ENCODE measurements at regions not wholly inside any gene's neighbourhood (a gene's known extent, or its start where the extent isn't known, plus 50 kb on each side); places are given as distances from the start of the nearest gene placed in this dataset.
A peak's percentile ranks its signal among the peaks of the same experiment; 100 is the strongest.

- no peak for DNase-seq
Observed at GRCh38 chrX:38992441-38993096, 191.3 kb downstream of the MID1IP1 start.

DNA sequence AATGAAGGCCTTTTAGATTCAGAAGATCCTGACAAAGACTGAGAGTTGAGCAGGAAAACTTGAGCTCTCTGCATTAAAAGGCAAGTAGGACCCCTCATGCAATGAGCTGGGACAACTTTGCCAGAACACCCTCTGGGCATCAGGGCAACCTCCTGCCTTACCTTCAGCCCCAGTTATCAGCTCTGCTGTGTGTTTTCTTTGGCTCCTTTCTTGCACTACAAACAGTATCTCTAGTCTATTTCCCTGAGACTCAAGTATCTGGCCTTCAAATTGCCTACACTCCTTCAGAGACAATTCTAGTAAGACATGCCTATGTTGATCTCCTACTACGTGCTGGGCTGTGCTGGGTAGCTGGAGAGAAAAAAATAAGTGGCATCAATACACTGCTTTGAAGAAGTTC lies 192.2 kb downstream of the MID1IP1 start:
- DNase-seq, result no peak

- no peak for DNase-seq
Observed at GRCh38 chrX:38999099-38999498, 197.8 kb downstream of the MID1IP1 start.

DNA sequence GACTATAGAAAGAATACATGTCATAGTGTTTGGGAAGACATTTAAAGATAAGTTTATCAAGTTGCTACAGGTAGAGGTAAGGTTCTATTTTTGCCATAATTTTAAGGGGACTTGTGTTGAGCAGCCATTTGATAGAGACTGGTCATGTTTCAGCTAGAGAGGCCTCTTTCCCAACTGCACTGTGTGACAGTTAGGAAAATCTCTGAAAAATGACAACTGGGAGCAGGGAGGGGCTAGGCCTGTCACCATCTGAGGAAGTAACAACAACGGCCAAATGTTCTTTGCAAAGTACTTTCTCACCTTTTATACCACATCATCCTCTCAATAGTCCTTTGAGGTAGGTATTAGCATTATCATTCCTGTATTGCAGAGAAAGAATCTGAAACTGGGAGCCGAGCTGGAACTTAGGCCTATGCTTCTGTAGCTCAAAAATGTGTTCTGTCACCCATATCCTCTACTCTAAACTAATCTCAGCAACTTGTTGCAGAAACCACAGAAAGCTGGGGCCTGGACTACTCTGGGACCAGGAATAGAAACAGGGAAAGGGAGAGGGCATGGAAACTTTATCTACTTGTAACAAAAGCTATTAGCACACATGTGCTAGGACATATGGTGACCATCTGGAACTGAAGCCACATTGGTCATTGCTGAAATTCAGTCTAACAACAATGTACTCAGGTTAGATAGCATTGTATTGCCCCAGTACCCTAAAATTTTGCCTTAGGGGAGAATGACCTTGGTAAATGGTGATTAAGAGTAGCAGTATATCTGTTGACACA lies 198.9 kb downstream of the MID1IP1 start:
- no peak for DNase-seq

GRCh38 chrX:39000802-39001201 lies 199.5 kb downstream of the MID1IP1 start:
- DNase-seq, result no peak

- DNase-seq, result no peak
Observed at GRCh38 chrX:39002466-39002865, 201.2 kb downstream of the MID1IP1 start.

GRCh38 chrX:39008549-39008948 lies 207.3 kb downstream of the MID1IP1 start:
- DNase-seq, result peak; percentile 12

DNA sequence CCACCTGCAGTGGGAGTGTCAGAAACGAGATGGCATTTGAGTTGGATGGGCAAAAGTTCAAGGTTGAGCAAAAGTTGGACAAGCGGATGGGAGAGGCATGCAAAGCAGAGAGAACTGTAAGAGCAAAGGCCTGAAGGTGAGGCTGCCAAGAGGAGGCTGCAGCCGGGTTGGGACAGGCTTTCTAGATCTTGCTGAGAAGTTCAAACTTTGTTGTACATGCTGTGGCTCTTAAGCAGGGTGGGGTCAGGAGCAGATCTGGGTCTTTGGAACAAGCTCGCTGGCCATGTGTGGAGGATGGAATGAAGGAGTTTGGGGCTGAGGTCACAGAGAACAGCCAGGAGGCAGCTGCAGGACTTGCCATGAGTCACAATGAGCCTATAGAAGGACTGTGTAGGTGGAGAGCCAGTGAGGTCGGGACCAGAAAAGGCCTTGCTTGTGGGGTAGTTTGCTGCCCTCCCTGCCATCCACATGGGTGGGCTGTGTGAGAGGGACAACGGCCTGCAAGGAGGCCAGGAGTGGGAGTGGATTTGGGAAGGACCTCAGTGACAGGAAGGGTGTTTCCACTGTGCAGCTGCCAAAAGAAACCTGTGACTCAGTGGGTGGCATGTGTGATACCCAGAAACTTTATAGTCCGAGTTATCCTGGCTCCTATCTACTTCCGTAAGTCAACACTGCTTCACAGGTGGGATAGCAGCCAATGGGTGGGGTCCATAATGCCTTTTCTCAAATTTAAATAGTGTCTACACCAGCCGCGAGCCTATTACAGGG lies 210.4 kb downstream of the MID1IP1 start:
- DNase-seq, result no peak

DNA sequence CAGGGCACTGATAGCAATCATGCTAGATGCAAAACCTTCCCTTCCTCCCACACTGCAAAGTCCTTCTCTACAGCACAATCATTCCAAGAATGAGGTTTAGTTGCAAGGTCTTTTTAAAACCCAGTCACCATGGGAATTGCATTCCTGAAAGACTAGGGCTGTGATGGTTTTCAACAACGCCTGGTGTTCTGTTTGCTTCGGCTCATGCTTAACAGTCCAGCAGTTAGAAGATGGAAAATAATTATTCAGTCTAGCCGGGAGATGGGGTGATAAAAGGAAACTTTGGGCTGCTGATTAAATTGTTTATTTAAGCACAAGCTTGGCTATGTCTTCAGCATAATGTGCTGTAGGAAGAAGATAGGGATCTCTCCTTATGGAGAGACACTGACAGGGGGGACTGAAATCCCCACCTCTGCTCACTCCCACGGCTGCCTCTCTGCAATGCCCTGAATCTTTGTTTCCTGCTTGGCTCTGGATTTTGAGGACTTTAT lies 211.4 kb downstream of the MID1IP1 start:
- DNase-seq, result no peak

- no peak for DNase-seq
Observed at GRCh38 chrX:39016556-39016955, 215.3 kb downstream of the MID1IP1 start.

- no peak for DNase-seq
Observed at GRCh38 chrX:39017077-39017476, 215.8 kb downstream of the MID1IP1 start.

DNA sequence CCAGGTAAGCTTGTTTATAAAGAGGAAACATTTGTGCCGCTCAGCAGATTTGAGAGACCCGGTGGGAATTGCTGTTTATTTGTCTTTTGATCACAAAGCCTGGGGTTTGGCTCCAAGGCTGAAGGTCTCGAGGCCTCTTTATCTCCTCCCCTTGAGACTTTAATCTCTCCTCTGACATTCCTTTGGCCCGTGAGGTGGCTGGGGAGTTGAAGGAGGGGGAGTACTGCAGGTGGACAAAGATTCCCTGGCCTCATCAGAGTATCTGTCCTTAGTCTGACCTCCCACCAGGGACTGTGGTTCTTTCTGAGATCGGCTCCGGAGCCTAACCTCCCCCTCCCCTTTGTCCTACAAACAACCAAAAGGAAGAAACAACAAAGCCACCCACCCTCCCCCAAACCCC lies 216.5 kb downstream of the MID1IP1 start:
- DNase-seq, result no peak

- DNase-seq, result no peak
Observed at GRCh38 chrX:39018541-39018940, 217.3 kb downstream of the MID1IP1 start.

- DNase-seq, result no peak
Observed at GRCh38 chrX:39019056-39019455, 217.8 kb downstream of the MID1IP1 start.

DNA sequence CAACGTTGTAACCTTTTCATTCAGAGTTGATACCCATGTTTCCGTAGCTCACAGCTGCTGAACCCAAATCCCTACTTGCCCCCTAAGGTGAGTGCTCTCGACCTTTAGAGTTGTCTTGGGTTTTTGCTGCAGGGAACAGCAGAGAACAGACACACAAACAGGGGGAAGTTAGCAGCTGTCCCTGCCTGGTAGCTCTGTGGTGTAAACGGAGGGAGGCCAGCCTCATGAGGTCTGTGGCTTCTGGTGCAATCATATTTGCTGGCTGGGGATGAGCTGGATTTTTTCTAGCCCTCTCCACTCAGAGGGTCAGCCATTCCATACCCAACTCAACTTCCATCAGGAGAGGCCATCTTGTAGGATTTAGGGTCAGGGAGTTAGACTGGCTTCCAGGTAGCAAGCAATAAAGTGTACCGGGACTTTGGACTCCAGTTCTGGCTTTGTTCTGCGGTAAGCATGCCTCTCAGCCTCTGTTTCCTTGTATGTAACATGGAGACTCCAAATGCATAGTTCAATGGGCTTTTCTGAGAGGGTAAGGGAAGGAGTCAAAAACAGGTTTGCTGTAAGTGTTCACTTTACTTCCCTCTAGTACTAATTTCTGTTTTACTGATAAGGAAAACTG lies 218.9 kb downstream of the MID1IP1 start:
- no peak for DNase-seq

- DNase-seq, result no peak
Observed at GRCh38 chrX:39022106-39022505, 220.8 kb downstream of the MID1IP1 start.

DNA sequence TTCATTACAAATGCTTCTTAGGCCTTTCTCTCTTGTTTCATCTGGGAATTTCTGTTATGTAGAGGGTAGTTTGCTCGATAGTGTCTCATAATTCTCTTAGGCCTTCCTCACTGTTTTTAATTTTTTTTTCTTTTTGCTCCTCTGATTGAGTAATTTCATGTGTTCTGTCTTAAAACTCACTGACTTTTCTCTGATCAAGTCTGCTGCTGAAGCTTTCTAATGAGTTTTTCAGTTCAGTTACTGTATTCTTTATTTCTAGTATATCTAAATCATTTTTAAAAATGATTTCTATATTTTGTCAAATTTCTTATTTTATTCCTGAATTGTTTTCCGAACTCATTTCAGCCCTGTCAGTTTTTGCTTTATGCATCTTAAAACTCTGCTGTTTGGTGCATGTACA lies 228.0 kb downstream of the MID1IP1 start:
- DNase-seq, result no peak

DNA sequence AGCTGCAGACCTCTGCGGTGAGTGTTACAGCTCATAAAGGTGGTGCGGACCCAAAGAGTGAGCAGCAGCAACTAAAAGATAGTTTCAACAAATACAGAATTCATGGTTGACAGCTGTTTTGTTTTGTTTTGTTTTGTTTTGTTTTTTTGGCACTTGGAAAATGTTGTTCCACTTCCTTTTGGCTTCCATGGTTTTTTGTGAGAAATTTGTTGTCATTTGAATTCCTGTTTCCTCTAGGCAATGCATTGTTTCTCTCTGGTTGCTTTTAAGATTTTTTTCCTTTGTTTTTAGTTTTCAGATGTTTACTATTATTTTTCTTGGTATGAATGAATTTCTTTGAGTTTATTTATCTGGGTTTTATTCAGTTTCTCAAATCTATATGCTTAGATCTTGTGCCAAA lies 229.4 kb downstream of the MID1IP1 start:
- DNase-seq, result no peak

- no peak for DNase-seq
Observed at GRCh38 chrX:39039890-39040289, 238.6 kb downstream of the MID1IP1 start.

DNA sequence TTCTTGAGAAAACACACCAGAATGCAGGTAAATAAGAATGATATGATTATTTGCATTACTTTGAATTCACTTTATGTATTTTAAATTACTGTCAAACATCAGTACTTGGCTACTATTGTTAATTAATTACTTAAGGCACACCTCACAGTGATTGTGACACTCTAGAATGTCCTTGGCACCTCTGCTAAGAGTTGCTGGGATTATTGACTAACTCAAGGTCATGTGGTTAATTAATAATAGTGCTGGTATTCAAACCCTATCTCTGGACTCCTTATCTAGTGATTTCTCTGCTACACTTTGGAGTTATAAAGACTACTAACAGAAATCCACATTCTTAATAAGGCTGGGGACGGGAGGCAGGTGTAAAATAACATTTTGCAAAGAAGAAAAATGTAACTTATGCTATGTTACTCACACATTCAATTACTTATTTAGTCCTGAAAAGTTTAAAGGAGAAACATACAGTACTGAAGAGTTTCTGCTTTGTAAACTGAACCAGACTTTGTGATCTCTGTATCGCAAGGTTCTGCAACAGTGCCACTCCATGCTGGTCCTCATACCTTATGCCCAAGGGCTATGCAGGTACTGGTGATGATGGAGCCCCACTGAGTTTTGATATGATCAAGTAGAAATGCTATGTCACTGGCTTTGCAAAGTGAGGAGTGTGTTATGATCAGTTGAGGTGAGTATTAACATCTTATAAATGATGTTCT lies 242.7 kb downstream of the MID1IP1 start:
- no peak for DNase-seq

- no peak for DNase-seq
Observed at GRCh38 chrX:39047174-39047573, 245.9 kb downstream of the MID1IP1 start.

DNA sequence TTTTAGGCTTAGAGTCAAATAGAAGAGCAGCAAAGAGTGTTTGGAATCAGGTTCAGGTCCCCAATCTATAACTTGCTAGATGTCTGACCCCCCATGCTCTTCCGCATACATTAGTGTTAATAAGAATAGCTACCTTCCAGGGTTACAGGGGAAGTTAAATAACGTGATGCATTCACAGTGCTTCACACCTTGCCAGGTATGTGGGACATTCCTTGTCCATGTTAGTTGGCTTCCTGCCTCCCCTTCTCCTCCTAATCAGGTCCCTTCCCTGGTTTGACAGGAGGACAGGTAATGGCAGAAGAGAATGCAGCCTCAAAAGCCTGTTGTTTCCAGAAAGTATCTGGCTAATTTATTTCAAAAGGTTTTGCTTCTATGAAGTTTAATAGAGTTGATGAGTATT lies 248.7 kb downstream of the MID1IP1 start:
- no peak for DNase-seq

GRCh38 chrX:39050427-39050826 lies 249.2 kb downstream of the MID1IP1 start:
- no peak for DNase-seq
